Peyer's patch (tissue), 4 donors: ENCODE measurements at regions not wholly inside any gene's neighbourhood (a gene's known extent, or its start where the extent isn't known, plus 50 kb on each side); places are given as distances from the start of the nearest gene placed in this dataset.

Experiments used
- CTCF ChIP-seq, 6 experiments: fragments of 450-650 bp in 4 of 6; fragments of 200-600 bp in 2 of 6; sonication (generic) in 1 of 6; IDR thresholded peaks; one replicate each; pipeline ENCODE4 v1.5.1; 2017 to 2019; ENCODE audit warnings: antibody characterized with exemption in 6 of 6, mild to moderate bottlenecking in 3 of 6, moderate library complexity in 1 of 6
- POLR2A ChIP-seq, 2 donors: fragments of 450-650 bp; IDR thresholded peaks; one replicate each; pipeline ENCODE4 v1.5.1; 2017; ENCODE audit warnings: antibody characterized with exemption in 2 of 2, mild to moderate bottlenecking in 2 of 2, moderate library complexity in 2 of 2

- no peak for TF ChIP-seq CTCF (IDR thresholded peaks at IDR 0.05)
- no peak for TF ChIP-seq POLR2A (IDR thresholded peaks at IDR 0.05)
Measured at GRCh38 chr10:20350509-20350908, 534.3 kb downstream of the PLXDC2 start.
